HCT116 (cell line): ENCODE measurements at regions not wholly inside any gene's neighbourhood (a gene's known extent, or its start where the extent isn't known, plus 50 kb on each side); places are given as distances from the start of the nearest gene placed in this dataset.

ENCODE experiments used
- ATAC-seq: fragments of 200-7000 bp; cut with Tn5 transposase; 2 replicates; pipeline ENCODE4 v1.9.1; 2020; ENCODE audit warnings: mild to moderate bottlenecking, moderate library complexity
- BruUV-seq: library from RNA; stranded (reverse); fragments of 400-500 nt; replicated peaks from 2 replicates; lab custom pipeline; 2021; lab: Mats Ljungman, UMichigan
- CTCF ChIA-PET: fragments of 300-600 bp; sonication (Branson Sonifier 250); formaldehyde crosslinking; loops from one replicate; lab custom pipeline; 2021; ENCODE audit warnings: antibody characterized with exemption; lab: Charles Lee
- POLR2A ChIA-PET: fragments of 300-600, 350-600 bp; sonication (Branson Sonifier 250); formaldehyde crosslinking; loops from one replicate; lab custom pipeline; 2021; ENCODE audit warnings: antibody characterized with exemption; lab: Charles Lee
- RAD21 ChIA-PET, 2 experiments: fragments of 300-600 bp; sonication (Branson Sonifier 250); formaldehyde crosslinking; loops; one replicate each; lab custom pipeline; 2023; ENCODE audit warnings: low total read pairs in 2 of 2; ENCODE audit not compliant: uncharacterized antibody in 2 of 2, unreplicated experiment in 2 of 2, low non-redundant PET in 1 of 2; lab: Charles Lee
- DNase-seq: peaks from one replicate; pipeline ENCODE4 v3.0.0-alpha.2; 2010; ENCODE audit warnings: low read depth, low spot score
- H2AFZ ChIP-seq: fragments of 200-600 bp; shearing (Covaris generic), sonication (generic); 2 replicates; pipeline ENCODE4 v1.6.1; 2017; ENCODE audit warnings: low read depth, mixed run types, mixed read lengths, antibody characterized with exemption, low read length; ENCODE audit not compliant: poor library complexity, severe bottlenecking
- H3K27ac ChIP-seq: 2 replicates; pipeline ENCODE4 v1.5.1; 2012; ENCODE audit warnings: low read depth, low read length
- H3K27me3 ChIP-seq: fragments of 200-600 bp; sonication (generic); 2 replicates; pipeline ENCODE4 v1.6.1; 2016; ENCODE audit warnings: mixed run types, low read length, mixed read lengths; ENCODE audit not compliant: insufficient read depth
- H3K36me3 ChIP-seq, 2 experiments: fragments of 200-500 bp in 1 of 2; fragments of 200-600 bp in 1 of 2; sonication (Bioruptor generic) in 1 of 2; sonication (generic) in 1 of 2; 2 replicates each; pipeline versions ENCODE4 v1.5.1 to v1.6.1; 2014 to 2016; ENCODE audit warnings: low read length in 2 of 2, inconsistent platforms in 1 of 2, mixed read lengths in 1 of 2, mixed run types in 1 of 2; ENCODE audit not compliant: insufficient read depth in 2 of 2, control insufficient read depth in 1 of 2
- H3K4me1 ChIP-seq, 2 experiments: fragments of 200-600 bp in 1 of 2; sonication (generic) in 1 of 2; 2 replicates each; pipeline versions ENCODE4 v1.5.1 to v1.6.1; 2012 to 2017; ENCODE audit warnings: low read length in 2 of 2, inconsistent platforms in 1 of 2, mild to moderate bottlenecking in 1 of 2, mixed read lengths in 1 of 2, mixed run types in 1 of 2, moderate library complexity in 1 of 2; ENCODE audit not compliant: insufficient read depth in 2 of 2, control insufficient read depth in 1 of 2
- H3K4me2 ChIP-seq: fragments of 200-600 bp; sonication (generic); 2 replicates; pipeline ENCODE4 v1.6.1; 2017; ENCODE audit warnings: mixed run types, low read length, mixed read lengths
- H3K4me3 ChIP-seq, 2 experiments: fragments of 200-600 bp in 1 of 2; sonication (generic) in 1 of 2; replicated peaks in 1 of 2; 2 replicates each; pipeline ENCODE4 v1.5.1; 2011 to 2016; ENCODE audit warnings: low read length in 2 of 2, control low read depth in 1 of 2, low read depth in 1 of 2, mild to moderate bottlenecking in 1 of 2, mixed read lengths in 1 of 2, mixed run types in 1 of 2
- H3K79me2 ChIP-seq: fragments of 200-600 bp; sonication (generic); 2 replicates; pipeline ENCODE4 v1.6.1; 2017; ENCODE audit warnings: mild to moderate bottlenecking, mixed run types, low read length, moderate library complexity, mixed read lengths; ENCODE audit not compliant: insufficient read depth
- H3K9ac ChIP-seq: fragments of 200-600 bp; sonication (generic); 2 replicates; pipeline ENCODE4 v1.6.1; 2016; ENCODE audit warnings: low read length, mixed read lengths
- H3K9me2 ChIP-seq: fragments of 200-600 bp; sonication (generic), shearing (Covaris generic); 2 replicates; pipeline ENCODE4 v1.6.1; 2017; ENCODE audit warnings: mixed run types, mild to moderate bottlenecking, moderate library complexity; ENCODE audit not compliant: insufficient read depth
- H3K9me3 ChIP-seq, 2 experiments: fragments of 200-500 bp in 1 of 2; fragments of 200-600 bp in 1 of 2; sonication (Bioruptor generic) in 1 of 2; sonication (generic) in 1 of 2; 2 replicates each; pipeline ENCODE4 v1.6.1; 2014 to 2017; ENCODE audit warnings: low read length in 2 of 2, mixed read lengths in 2 of 2, inconsistent platforms in 1 of 2, low read depth in 1 of 2, mild to moderate bottlenecking in 1 of 2, mixed run types in 1 of 2, moderate library complexity in 1 of 2; ENCODE audit not compliant: control insufficient read depth in 1 of 2, insufficient read depth in 1 of 2
- H4K20me1 ChIP-seq: fragments of 200-600 bp; sonication (generic), shearing (Covaris generic); 2 replicates; pipeline ENCODE4 v1.6.1; 2017; ENCODE audit warnings: mixed run types, mild to moderate bottlenecking, moderate library complexity; ENCODE audit not compliant: insufficient read depth
- EGR1 ChIP-seq: IDR thresholded peaks from 2 replicates; pipeline ENCODE4 v1.6.1; 2012; ENCODE audit warnings: low read depth
- EZH2phosphoT487 ChIP-seq: fragments of 200-600 bp; IDR thresholded peaks from 2 replicates; pipeline ENCODE4 v1.6.1; 2018; ENCODE audit warnings: antibody characterized with exemption, borderline replicate concordance
- POLR2A ChIP-seq: IDR thresholded peaks from 2 replicates; pipeline ENCODE4 v1.7.0; 2011; ENCODE audit warnings: borderline replicate concordance; ENCODE audit not compliant: insufficient read depth, insufficient read length; ENCODE audit errors: extremely low read depth
- RAD21 ChIP-seq: IDR thresholded peaks from 2 replicates; pipeline ENCODE4 v1.6.1; 2012; ENCODE audit warnings: low read depth, mild to moderate bottlenecking
- SP1 ChIP-seq: IDR thresholded peaks from 2 replicates; pipeline ENCODE4 v1.6.1; 2012; ENCODE audit warnings: low read depth
- SRF ChIP-seq: IDR thresholded peaks from 2 replicates; pipeline ENCODE4 v1.6.1; 2012; ENCODE audit warnings: low read depth
- intact Hi-C: fragments of 100-400 bp; cut with micrococcal nuclease; formaldehyde crosslinking; loops from 2 replicates; pipeline ENCODE4 v1.10.0; 2022
- TF ChIP-seq, protein P1 (sequence below): IDR thresholded peaks from 2 replicates; pipeline ENCODE4 v1.6.1; 2011; ENCODE audit warnings: mild to moderate bottlenecking, low read length, moderate library complexity; ENCODE audit not compliant: insufficient replicate concordance; ENCODE audit errors: extremely low read depth

DNA sequence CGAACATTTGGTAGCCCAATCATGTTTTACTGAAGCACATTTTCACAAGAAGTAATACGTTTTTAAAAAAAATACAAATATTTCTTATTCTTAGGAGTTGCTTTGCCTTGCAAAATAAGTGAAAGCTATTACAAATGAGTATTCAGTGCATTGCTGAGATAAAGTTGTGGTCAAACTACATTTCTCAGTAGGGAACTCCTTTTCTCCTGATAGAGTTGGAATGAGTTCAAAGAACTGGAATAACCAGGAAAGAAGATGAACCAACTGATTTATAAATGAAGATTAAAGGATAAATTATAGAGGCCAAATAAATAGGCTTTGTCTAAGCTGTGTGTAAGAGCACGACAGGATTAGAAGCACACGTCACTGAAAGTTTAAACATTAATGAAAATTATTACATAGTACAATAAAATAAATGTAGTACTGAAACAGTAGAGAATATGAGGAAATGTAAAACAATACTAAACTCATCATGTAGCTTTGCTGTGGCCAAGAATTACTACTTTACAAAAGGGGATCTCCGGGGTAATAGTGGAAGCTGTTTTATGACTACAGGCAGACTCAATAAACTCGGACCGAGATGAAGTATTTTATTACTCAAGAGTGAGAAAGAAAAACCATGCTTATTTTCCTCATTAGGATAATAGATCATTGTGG is 73.6 kb downstream of the KCNJ2 start (continued):
- TF ChIP-seq, protein P1, sequence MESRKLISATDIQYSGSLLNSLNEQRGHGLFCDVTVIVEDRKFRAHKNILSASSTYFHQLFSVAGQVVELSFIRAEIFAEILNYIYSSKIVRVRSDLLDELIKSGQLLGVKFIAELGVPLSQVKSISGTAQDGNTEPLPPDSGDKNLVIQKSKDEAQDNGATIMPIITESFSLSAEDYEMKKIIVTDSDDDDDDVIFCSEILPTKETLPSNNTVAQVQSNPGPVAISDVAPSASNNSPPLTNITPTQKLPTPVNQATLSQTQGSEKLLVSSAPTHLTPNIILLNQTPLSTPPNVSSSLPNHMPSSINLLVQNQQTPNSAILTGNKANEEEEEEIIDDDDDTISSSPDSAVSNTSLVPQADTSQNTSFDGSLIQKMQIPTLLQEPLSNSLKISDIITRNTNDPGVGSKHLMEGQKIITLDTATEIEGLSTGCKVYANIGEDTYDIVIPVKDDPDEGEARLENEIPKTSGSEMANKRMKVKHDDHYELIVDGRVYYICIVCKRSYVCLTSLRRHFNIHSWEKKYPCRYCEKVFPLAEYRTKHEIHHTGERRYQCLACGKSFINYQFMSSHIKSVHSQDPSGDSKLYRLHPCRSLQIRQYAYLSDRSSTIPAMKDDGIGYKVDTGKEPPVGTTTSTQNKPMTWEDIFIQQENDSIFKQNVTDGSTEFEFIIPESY = no peak
- TF ChIP-seq POLR2A = no peak
- TF ChIP-seq SRF = no peak
- no peak for TF ChIP-seq EZH2phosphoT487
- TF ChIP-seq RAD21 = no peak
- TF ChIP-seq EGR1 = no peak
- TF ChIP-seq, all 23 proteins: peak for 0

DNA sequence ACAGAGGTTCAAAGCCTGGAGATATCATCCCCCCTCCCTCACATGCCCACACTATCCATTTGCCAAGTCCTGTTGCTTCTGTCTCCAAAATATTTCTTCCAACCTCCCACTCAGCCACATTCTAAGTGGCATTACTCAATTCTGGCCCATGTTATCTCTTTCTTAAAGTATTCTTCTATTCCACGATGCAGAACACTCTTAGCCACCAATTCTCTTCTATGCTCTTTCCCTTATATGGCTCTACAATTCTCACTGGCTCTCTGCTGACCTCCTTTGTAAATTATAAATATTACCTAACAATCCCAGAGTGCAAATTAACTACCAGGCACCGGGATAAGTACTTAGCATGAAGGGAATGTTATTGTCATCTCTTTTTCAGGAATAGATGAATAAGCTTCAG is 82.4 kb downstream of the KCNJ2 start:
- Histone ChIP-seq H3K4me2 (no peak overlapping the region), H3K9me2 (no peaks in the 10 kb centered on the region), H2AFZ (no peak overlapping the region), H3K4me1 (no peaks in the 10 kb centered on the region), H3K27ac (no peak overlapping the region), H3K9ac (no peak overlapping the region), H4K20me1 (no peaks in the 10 kb centered on the region), H3K27me3 (no peaks in the 10 kb centered on the region), H3K79me2 (no peaks in the 10 kb centered on the region), H3K4me3 (no peak overlapping the region), H3K9me3 (peaks cover 5 to 8% of the 10 kb centered on the region in 2 experiments; a peak in 2 of 4 replicates), H3K36me3 (no peaks in the 10 kb centered on the region)
- ATAC-seq (no peak), DNase-seq (no peak)
- intact Hi-C loops = no loop called here
- RAD21 ChIA-PET = no interaction called here
- no peak for TF ChIP-seq SP1
- BruUV-seq = no TSS peak
- CTCF ChIA-PET = no interaction called here
- POLR2A ChIA-PET = no interaction called here
